ENCODE measurements at regions not wholly inside any gene's neighbourhood (a gene's known extent, or its start where the extent isn't known, plus 50 kb on each side); places are given as distances from the start of the nearest gene placed in this dataset.
"Not testable (repeated sequence)": the region's sequence is repeated elsewhere in the genome, so short reads cannot be mapped to it uniquely, and the experiment has no call there.

DNA sequence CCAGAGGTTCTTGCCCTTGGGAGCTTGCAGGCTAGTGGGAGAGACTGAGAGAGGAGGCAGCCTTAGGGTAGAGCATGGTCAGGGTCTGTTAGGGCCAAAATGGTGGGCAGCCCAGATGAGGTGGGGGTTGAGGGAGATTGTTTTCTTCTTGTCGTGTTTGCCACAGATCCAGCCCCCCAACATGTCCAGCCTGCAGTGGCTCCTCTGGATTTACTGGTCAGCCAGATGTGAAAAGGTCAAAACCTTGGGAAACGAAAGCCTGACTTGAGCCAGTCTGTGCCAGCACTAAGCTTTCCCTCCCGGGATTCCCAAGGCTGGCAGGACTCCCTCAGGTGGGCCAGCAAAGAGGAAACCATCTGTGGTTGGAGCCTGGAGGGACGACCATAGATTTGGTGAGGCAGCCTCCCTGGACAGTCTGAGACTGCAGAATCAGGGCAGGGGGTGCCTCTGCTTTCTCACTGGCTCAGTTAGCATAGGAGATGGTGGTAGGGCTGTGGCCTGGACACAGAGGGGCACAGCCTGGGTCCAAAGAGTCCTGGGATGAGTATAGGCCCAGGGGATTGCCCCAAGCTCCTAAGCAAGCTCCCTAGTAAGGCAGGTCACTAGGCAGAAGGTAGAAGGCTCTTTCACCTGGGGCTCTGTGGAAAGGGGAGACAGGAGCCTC, 51.2 kb upstream of the PRR23C start:
- no peak for DNase-seq (ENCODE audit: low read depth)

DNA sequence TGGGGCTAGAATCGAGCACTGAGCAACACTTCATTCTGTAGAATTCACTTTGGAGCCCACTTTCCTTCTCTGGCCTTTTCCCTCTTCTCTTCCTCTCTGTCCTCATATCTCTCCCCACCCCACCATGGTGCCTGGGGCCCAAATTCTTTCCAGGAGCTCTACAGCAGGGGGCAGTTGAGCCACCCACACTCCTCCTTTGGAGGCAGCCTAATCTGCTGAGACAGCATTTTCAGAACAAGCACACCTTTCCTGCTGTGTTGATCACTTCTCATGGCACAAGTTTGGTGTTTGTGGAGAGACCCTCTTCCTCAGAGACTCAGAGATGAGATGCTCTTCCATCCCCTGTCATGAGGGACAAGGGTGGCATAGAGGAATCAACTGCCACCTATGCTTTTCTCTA, 52.0 kb upstream of the PRR23C start:
- DNase-seq (ENCODE audit: low read depth), result no peak

DNA sequence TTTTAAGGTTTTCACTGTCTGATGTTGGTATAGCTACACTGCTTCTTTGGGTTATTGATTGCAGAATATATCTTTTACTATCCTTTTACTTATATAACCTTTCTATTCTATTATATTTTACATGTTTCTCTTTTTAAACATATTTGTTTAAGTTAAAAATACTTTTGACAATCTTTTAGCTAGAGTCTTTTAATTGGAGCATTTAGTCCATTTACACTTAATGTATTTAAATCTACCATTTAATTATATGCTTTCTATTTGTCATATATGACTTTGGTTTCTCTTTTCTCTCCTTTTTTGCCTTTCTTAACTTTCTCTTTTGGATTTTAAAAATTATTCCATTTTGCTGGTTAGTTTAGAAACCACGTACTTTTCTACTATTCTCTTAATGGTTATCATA, 53.7 kb upstream of the PRR23C start:
- DNase-seq (ENCODE audit: low read depth), result no peak

DNA sequence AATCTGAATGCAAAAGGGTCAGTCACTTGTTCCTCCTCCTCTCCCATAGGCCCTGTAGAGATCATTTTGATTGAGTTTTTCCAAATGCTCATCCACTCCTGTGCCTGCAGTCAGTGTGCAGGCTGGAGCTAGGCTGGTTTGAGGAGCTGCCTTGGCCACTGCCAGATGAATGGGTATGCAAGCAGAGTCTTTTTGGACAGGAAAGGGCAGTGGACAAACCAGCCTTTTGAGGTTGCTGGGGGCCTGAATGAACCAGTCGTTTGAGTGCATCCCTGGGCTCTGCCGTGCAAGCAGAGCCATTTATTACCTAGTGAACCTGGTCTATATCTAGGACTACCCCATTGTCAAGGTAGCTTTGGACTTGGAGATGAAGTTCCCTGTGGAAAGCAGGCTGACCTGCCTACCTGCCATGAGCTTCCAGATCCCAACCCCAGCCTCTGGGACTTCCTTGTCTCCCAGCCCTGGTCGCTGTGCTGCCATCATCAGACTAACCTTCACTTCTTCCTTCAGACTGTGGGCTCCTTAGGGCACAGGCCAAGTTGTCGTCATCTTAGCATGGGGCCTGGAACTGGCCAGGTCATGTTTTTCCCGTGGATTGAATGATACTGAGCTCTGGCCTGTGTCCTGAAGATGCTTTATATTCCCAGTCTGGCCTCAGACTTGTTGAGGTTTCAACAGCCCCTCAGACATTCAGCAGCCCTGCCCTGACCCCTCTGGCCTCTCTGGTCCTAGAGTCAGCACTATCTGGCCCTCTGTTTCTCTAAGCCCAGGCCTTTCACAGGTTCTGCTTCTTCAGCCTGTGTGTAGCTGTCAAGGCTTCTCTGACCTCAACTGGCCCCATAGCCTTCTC, 55.5 kb upstream of the PRR23C start:
- DNase-seq (ENCODE audit: low read depth), result no peak

DNA sequence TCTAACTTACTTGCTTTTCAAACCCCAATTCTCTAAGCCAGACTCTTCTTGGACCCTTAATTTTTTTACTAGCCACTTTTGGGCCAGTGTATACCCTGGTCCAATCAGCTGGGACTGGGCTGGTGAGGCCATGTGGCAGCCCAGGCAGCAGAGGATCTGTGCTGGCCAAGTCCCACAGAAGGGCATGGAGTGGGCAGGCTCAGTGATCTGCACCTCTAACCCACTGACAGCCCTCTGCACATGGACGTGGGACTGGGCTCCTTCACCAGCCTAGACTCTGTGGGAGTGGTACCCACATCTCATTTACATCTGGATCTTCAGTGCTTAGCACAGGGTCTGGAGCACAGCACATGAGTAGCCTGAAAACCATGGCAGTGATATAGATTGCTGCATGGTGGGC, 56.1 kb upstream of the PRR23C start:
- no peak for DNase-seq (ENCODE audit: low read depth)

DNA sequence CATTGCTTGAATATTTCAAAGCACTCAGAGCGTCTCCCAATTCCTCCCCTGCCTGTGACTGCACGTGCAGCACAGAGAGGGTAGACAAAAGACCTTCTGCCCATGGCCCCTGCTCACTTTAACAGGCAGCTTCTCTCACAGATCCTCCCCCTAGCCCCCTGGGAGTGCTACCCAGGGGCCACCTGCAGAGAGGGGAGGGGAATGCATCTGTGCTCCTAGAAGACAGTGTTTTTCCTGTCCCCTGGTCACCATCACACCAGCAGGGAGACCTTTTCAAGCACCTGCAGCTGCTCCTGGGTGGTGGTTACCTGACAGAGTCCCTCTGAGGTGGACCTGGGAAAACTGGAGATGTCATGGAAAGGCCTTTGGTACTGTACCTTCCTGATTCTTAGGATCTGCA, 56.7 kb upstream of the PRR23C start:
- no peak for DNase-seq (ENCODE audit: low read depth)

DNA sequence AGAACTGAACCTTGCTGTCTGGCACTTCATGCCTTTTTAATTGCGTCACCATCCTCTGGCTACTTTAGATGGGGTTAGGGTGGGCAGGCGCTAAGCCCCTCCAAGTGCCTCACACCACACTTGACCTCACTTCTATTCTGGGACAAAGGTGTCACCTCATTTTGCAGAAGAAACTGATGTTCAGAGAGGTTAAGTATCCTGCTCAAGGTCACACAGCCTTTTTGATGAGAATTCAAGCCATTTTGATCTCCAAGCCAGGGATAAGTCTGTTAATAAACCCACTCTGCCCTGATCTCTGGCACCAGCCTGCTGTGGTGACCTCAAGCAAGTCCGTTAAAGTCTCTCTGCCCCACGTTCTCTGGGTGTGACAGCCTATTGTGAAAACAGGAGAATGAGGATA, 58.8 kb upstream of the PRR23C start:
- no peak for DNase-seq (ENCODE audit: low read depth)

DNA sequence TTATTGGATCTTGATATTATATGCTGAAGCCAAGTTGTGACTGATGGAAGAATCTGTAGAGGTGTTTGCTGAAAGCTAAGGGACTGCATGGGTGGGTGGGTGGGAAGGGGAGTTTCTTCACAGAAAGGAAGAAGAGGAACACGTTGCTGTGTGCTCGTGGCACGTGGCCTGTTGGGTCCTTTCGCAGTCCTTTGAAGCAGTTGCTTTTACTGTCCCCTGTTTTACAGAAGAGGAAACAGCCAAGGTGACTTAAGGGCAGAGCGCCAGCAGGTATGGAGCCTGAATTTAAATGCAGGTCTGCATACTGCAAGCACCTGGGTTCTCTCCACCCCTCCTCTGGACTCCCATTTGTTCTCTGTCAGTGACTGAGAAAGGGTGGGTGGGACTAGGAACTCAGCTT, 59.4 kb upstream of the PRR23C start:
- no peak for DNase-seq (ENCODE audit: low read depth)

DNA sequence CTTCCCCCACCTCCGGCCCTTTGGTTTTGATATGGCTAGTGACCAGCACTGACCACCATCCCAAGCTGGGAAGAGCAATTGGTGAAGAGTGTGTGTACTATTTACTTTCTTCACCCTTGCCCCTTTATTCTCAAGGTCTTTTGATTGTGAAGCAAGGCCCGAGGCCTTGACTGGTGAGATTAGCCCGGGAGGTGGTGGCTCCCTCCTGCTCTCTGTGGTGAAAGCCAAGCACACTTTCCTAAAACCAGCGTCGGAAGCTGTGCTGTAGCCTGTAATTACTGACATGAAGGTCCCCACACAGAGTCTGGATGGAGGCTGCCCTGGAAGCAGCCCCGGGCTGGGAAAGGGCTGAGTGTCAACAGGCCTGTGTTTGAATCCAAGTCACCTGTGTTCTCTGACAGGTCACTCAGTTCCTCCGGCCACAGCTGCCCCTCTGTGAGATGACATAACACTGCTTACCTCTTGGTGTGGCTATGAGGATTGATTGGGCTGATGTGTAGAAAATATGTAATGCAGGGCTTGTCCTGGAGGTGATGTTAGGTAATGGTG, 60.5 kb upstream of the PRR23C start:
- DNase-seq (ENCODE audit: low read depth), result no peak

DNA sequence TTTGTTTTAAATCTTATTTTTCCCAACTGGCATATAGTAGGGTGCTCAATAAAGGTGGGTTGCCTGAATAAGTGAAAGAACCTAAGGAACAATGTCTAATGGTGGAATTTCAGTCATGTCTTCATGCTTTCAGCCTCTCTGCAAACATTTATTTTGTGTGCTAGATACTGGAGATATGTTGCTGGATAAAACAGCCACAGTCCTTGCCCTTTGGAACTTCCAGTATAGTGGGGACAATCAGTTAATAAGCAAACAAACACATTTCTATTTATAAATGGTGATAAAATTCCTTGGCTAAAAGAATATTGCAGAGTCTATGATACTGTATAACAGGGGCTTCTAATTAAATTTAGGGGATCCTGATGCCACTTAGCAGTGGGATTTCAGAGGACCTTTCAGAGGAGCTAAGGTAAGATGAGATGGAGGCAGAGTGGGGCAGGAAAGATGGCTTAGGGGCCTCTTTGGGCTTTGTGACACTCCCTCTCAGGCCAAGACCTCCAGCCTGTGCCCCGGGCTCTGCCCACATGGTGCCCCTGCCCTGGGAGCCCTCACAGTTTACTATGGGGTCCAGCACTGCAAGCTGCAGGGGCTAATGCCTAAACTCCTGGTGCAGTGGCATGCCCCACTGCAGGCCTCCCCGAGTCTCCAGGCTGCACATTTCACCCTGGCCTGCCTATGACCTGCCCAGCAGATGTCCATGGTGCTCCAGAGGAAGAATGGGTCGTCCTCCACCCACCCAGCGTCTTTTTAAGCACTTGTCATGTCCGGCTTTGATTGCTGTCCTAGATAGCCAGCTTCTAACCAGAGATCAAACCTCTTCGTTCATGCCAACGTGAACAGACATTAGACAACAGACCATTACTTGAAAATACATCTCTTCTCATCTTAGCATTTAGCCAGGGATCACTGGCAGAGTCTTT, 61.6 kb upstream of the PRR23C start:
- DNase-seq (ENCODE audit: low read depth), result no peak

DNA sequence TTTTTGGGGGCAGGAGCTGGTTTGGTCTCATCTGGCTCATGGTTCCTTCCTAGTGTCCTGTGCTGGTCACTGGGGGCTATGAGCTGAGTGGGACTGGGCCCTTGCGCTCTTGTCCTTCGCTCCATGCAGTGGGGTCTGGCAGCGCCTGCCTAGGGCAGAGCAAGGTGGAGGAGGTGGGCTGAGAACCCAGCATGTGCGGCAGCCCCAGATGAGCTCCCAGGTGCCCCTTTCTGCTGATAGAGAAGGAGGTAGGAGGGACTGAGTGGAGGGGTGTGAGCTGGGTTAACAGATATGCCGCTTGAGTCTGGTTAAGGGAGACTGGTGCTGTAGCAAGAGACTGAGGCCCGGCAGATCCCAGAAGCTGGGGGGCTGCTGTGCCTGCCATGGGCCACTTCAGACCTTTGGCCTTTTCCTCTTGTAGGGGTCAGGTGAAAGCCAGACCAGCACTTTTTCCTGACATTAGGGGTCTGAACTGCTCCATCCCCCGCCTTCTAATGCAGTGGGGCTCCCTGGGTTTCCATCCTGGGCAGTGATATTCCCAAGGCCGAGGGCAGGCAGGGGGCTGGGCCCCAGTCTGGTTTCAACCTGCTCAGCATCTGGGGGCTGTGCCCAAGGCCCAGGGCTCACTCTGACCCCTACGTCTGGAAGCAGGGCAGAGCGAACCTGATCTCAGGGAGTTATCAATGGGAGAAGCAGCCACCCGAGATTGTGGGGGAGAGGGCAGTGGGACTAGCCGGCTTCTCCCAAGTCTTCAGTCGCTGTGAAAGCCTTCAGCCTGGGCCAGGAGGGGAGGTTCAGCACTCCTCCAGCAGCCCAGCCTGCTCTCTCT, 62.9 kb upstream of the PRR23C start:
- no peak for DNase-seq (ENCODE audit: low read depth)

DNA sequence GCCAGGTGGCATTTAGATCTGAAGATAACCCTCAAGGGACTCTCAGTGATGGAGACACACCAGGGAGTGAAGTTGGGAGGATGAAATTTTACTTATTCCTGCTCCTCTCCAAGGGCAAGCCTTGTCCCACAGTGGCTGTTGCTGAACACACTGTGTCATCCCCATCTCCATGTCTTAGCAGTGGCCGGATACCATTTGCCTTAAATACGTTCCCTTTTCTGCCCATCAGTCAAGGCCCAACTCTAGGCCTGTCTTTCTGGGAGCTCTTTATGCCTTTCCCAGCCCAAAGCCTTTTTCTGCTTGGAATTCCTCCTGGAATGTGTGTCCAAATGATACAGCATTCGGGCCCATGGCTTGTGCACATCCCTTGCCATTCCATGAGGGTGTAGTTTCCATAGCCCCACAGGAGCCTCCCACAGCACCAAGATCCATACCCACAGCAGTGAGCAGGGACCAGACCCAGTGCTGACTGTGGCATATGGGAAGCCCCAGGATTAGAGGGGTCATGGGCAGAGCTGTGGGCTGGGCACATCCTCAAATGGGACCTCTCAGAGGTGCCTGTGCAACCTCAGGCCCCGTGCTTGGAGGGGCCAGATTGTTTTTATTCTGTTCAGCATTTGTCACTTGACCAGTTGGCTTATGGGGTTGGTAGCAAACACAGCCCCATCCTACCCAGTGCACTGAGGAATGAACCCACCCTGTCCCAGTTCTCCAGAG, 63.7 kb upstream of the PRR23C start:
- DNase-seq (ENCODE audit: low read depth), result no peak

DNA sequence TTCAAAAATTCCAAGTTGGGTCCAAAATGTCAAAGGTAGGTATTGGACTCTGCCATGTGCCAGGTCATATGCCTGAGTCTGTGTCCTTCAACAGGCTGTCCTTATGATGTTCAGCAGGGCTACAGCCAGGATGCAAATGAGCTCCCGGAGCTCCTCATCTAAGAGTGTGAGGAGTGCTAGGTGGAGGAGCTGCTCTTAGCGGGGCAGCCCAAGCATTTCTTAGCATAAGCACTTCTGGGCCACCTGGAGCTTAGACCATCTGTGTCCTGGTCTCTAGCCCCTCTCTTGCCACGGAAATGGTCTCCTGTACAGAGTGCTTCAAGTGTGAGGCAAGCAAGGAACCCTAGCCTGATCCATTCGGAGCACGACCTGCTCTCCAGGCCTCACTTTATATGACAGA, 64.6 kb upstream of the PRR23C start:
- no peak for DNase-seq (ENCODE audit: low read depth)

DNA sequence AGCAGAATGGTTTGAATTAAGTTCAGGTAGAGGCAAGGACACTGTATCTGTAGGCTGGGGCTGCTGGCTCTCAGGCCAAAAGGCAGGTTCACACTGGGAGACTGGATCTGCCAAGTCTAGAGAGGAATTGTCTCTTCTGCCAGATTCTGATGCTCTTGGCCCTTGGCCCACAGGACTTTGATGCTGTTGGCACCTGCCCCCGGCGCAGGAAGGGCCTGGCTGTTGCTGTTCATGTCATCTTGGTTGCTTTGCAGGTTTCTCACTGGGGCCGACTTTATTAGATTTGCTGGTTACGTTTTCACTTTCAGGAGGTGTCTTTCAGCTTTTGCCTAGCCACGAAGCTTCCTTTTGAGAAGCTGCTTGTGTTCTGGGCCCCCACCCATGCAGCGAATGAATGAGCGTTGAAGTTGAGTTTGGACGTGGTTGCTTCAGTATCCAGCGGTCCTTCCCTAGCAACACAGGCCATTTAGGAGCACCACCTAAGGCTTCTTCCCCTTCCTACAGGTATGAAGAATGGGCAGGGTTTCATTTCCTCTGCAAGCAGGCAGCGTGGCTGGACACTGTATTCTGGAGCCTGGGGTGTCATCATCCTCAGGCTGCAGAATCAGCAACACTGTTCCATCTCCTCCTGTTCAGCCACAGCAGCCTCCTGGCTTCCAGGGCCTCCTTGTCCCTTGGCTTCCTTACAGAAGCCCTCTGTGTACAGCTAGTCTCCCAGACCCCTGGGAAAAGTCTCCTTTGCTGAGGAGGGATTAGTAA, 65.6 kb upstream of the PRR23C start:
- no peak for DNase-seq (ENCODE audit: low read depth)

DNA sequence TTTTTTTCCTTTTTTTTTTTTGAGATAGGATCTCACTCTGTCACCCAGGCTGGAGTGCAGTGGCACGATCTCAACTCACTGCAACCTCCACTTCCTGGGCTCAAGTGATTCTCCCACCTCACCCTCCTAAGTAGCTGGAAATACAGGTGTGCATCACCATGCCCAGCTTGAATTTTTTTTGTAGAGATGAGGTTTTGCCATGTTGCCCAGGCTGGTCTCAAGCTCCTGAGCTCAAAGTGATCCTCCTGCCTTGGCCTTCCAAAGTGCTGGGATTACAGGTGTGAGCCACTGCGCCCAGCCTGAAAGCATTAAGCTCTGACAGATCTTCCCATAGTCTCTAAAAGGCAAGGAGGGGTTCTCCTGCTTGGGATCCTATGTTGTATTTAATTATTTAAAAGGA, 66.2 kb upstream of the PRR23C start:
- not testable (repeated sequence) for DNase-seq (ENCODE audit: low read depth)

DNA sequence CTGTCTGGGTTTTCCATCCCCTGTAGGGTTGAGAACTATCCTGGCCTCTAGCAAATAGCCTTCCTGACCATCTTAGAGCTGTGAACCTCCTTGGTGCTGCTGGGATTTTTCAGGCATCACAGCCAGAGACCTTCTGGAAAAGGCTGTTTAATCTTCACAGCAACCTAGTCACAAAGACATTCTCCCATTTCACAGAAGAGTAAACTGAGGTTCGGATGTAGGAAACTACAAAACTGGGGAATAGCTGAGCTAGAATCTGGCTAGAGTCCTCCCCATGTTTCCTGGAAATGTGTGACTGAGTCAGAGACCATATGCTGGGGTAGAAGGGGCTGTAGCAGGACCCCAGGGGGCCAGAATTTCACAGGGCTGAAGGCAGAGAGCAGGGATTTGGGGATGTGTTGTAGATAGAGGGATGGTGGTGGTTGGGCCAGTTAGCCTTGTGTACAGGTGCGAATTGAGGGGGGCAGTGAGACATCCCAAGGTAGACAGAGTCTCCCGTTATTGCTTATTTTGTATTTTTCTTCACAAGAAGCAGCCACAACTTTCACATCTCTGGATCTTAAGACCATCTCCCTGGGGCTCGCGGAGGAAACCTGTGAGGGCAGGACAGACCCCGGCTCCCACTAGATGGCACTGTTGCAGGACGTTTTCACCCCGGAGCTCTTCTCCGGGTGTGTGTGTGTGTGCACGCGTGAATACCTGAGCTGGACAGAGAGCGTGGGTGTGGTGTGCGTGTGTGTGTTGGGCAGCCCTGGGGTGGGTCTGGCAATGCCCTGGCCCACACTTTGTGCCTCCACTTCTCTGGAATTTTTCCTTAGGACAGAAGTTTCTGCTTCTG, 66.9 kb upstream of the PRR23C start:
- DNase-seq (ENCODE audit: low read depth), result no peak

DNA sequence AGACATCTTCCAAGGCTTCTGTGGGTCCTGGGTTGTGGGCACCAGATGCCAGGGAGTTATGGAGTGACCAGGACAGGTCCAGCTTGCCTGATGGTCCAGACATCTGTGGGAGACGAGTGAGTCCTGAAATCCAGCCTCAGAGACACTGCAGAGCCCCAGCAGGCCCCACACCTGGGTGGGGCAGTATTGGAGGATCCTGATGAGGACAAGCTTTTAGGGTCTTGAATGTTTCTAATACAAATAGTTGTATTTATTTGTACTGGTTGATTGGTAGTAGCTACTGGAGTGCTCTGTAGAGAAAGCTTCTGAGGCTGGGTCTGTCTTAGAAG, 67.5 kb upstream of the PRR23C start:
- DNase-seq (ENCODE audit: low read depth), result no peak

DNA sequence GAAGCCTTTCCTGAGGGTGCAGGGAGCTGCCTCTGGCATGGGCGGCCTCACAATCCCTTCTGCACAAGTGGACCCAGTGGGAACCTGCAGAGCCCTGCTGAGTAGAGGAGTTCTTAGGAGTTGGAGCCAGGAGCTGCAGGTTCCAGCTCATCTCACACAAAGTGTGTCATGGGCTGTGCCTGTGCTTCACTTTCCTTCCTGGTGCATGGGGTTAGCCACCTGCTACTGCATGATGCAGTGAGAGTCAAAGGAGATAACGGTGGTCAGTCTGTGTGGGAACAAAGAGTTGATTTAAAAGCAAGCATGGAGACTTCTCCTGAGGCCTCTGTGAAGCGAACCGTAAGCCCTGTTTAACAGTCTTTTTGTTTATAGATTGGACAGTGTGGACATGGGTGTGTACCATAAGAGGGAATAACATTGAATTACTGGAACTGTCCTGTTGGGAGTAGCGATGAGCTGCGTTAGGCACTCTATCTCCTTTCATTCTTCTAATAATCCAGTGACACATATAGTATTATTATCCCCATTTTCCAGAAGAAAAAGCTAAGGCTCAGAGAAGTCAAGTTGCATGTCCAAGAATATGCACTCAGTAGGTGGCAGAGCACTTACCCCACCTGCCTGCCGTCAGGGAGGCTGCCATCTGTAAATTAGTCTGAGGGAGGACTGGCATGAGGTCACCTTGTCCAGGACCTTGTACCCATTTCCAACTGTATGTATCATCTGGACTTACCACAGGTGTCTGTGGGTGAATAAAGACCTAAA, 68.7 kb upstream of the PRR23C start:
- no peak for DNase-seq (ENCODE audit: low read depth)

DNA sequence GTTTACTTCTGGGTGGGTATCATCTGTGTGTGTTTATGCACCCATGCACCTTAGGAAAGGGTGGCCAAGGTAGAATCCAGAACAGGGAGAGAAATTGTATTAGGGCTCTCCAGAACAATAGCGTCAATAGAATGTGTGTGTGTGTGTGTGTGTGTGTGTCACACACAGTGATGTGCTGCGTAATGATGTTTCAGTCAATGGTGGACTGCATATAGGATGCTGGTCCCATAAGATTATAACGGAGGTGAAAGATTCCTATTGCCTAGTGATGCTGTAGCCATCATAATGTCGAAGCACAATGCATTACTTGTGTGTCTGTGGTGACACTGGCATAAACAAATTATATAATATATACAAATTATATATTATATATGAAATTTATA, 69.3 kb upstream of the PRR23C start:
- no peak for DNase-seq (ENCODE audit: low read depth)

Measured in non-pigmented ciliary epithelial cell (primary cell).